ENCODE measurements at regions not wholly inside any gene's neighbourhood (a gene's known extent, or its start where the extent isn't known, plus 50 kb on each side); places are given as distances from the start of the nearest gene placed in this dataset.

DNA sequence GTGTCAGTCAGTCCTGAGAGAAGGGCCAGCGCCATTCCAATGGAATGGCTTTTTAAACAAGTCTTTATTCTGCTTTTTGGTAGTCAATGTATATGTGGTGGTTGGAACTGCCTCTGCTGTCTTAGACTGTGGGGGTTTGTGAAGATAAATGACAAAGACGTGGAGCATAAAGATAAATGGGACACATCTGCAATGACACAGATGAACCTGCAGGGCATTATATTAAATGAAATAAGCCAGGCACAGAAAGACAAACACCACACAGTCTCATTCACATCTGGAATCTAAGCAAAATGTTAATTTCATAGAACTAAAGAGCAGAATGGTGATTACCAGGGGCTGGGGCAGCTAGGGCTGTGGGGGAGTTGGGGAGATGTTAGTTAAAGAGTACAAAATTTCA lies 912.8 kb upstream of the MAN1A1 start (continued):
- TF ChIP-seq, protein P1, sequence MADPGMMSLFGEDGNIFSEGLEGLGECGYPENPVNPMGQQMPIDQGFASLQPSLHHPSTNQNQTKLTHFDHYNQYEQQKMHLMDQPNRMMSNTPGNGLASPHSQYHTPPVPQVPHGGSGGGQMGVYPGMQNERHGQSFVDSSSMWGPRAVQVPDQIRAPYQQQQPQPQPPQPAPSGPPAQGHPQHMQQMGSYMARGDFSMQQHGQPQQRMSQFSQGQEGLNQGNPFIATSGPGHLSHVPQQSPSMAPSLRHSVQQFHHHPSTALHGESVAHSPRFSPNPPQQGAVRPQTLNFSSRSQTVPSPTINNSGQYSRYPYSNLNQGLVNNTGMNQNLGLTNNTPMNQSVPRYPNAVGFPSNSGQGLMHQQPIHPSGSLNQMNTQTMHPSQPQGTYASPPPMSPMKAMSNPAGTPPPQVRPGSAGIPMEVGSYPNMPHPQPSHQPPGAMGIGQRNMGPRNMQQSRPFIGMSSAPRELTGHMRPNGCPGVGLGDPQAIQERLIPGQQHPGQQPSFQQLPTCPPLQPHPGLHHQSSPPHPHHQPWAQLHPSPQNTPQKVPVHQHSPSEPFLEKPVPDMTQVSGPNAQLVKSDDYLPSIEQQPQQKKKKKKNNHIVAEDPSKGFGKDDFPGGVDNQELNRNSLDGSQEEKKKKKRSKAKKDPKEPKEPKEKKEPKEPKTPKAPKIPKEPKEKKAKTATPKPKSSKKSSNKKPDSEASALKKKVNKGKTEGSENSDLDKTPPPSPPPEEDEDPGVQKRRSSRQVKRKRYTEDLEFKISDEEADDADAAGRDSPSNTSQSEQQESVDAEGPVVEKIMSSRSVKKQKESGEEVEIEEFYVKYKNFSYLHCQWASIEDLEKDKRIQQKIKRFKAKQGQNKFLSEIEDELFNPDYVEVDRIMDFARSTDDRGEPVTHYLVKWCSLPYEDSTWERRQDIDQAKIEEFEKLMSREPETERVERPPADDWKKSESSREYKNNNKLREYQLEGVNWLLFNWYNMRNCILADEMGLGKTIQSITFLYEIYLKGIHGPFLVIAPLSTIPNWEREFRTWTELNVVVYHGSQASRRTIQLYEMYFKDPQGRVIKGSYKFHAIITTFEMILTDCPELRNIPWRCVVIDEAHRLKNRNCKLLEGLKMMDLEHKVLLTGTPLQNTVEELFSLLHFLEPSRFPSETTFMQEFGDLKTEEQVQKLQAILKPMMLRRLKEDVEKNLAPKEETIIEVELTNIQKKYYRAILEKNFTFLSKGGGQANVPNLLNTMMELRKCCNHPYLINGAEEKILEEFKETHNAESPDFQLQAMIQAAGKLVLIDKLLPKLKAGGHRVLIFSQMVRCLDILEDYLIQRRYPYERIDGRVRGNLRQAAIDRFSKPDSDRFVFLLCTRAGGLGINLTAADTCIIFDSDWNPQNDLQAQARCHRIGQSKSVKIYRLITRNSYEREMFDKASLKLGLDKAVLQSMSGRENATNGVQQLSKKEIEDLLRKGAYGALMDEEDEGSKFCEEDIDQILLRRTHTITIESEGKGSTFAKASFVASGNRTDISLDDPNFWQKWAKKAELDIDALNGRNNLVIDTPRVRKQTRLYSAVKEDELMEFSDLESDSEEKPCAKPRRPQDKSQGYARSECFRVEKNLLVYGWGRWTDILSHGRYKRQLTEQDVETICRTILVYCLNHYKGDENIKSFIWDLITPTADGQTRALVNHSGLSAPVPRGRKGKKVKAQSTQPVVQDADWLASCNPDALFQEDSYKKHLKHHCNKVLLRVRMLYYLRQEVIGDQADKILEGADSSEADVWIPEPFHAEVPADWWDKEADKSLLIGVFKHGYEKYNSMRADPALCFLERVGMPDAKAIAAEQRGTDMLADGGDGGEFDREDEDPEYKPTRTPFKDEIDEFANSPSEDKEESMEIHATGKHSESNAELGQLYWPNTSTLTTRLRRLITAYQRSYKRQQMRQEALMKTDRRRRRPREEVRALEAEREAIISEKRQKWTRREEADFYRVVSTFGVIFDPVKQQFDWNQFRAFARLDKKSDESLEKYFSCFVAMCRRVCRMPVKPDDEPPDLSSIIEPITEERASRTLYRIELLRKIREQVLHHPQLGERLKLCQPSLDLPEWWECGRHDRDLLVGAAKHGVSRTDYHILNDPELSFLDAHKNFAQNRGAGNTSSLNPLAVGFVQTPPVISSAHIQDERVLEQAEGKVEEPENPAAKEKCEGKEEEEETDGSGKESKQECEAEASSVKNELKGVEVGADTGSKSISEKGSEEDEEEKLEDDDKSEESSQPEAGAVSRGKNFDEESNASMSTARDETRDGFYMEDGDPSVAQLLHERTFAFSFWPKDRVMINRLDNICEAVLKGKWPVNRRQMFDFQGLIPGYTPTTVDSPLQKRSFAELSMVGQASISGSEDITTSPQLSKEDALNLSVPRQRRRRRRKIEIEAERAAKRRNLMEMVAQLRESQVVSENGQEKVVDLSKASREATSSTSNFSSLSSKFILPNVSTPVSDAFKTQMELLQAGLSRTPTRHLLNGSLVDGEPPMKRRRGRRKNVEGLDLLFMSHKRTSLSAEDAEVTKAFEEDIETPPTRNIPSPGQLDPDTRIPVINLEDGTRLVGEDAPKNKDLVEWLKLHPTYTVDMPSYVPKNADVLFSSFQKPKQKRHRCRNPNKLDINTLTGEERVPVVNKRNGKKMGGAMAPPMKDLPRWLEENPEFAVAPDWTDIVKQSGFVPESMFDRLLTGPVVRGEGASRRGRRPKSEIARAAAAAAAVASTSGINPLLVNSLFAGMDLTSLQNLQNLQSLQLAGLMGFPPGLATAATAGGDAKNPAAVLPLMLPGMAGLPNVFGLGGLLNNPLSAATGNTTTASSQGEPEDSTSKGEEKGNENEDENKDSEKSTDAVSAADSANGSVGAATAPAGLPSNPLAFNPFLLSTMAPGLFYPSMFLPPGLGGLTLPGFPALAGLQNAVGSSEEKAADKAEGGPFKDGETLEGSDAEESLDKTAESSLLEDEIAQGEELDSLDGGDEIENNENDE (IDR thresholded peaks at IDR 0.05; ENCODE audit: insufficient replicate concordance, low read length) = no peak
- no peak for TF ChIP-seq CEBPB (IDR thresholded peaks at IDR 0.05; ENCODE audit: low read depth, low read length)
- no peak for TF ChIP-seq KDM5A (IDR thresholded peaks at IDR 0.05; ENCODE audit: low read length)
- no peak for TF ChIP-seq CREB1 (IDR thresholded peaks at IDR 0.05)
- TF ChIP-seq POU5F1 (IDR thresholded peaks at IDR 0.05; ENCODE audit: low read depth, low read length) = no peak
- TF ChIP-seq, protein P2, sequence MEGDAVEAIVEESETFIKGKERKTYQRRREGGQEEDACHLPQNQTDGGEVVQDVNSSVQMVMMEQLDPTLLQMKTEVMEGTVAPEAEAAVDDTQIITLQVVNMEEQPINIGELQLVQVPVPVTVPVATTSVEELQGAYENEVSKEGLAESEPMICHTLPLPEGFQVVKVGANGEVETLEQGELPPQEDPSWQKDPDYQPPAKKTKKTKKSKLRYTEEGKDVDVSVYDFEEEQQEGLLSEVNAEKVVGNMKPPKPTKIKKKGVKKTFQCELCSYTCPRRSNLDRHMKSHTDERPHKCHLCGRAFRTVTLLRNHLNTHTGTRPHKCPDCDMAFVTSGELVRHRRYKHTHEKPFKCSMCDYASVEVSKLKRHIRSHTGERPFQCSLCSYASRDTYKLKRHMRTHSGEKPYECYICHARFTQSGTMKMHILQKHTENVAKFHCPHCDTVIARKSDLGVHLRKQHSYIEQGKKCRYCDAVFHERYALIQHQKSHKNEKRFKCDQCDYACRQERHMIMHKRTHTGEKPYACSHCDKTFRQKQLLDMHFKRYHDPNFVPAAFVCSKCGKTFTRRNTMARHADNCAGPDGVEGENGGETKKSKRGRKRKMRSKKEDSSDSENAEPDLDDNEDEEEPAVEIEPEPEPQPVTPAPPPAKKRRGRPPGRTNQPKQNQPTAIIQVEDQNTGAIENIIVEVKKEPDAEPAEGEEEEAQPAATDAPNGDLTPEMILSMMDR (IDR thresholded peaks at IDR 0.05; ENCODE audit: control extremely low read depth in 1 of 3, insufficient read depth in 1 of 3, low read depth in 1 of 3, low read length in 3 of 3) = no peak
- TF ChIP-seq TAF1 (IDR thresholded peaks at IDR 0.05; ENCODE audit: low read depth, low read length) = no peak
